Uterus (tissue), 2 donors: ENCODE measurements at regions not wholly inside any gene's neighbourhood (a gene's known extent, or its start where the extent isn't known, plus 50 kb on each side); places are given as distances from the start of the nearest gene placed in this dataset.

Source experiments
- POLR2A ChIP-seq, 2 donors: fragments of 450-650 bp; IDR thresholded peaks; one replicate each; pipeline ENCODE4 v1.6.1; 2016; ENCODE audit warnings: antibody characterized with exemption in 2 of 2, mild to moderate bottlenecking in 1 of 2, moderate library complexity in 1 of 2
- TF ChIP-seq, protein P1 (sequence below), 4 experiments: fragments of 200-600 bp in 2 of 4; fragments of 450-650 bp in 2 of 4; sonication (generic) in 2 of 4; IDR thresholded peaks; one replicate each; pipeline ENCODE4 v1.5.1; 2016 to 2019; ENCODE audit warnings: antibody characterized with exemption in 4 of 4, mild to moderate bottlenecking in 2 of 4, moderate library complexity in 1 of 4

DNA sequence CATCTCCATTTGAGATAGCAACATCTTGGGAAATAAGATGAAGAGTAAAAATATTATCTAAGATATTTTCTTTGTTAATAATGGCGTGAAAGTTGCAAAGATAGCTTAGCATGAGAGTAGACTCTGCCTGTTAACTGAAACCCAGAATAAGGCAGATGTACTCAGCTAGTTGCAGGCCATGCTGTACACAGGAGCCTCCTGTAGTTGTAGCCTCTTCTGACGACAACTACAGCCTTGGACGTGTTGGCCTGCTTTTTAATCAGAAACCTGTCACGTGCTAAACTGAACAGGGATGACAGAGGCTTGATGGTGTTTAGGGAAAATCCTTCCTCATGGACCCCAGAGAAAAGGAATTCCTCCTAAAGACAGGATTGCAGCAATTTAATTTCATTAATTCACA, 155.1 kb upstream of the TMEM229A start:
- TF ChIP-seq, protein P1, sequence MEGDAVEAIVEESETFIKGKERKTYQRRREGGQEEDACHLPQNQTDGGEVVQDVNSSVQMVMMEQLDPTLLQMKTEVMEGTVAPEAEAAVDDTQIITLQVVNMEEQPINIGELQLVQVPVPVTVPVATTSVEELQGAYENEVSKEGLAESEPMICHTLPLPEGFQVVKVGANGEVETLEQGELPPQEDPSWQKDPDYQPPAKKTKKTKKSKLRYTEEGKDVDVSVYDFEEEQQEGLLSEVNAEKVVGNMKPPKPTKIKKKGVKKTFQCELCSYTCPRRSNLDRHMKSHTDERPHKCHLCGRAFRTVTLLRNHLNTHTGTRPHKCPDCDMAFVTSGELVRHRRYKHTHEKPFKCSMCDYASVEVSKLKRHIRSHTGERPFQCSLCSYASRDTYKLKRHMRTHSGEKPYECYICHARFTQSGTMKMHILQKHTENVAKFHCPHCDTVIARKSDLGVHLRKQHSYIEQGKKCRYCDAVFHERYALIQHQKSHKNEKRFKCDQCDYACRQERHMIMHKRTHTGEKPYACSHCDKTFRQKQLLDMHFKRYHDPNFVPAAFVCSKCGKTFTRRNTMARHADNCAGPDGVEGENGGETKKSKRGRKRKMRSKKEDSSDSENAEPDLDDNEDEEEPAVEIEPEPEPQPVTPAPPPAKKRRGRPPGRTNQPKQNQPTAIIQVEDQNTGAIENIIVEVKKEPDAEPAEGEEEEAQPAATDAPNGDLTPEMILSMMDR (IDR thresholded peaks at IDR 0.05): no peak
- no peak for TF ChIP-seq POLR2A (IDR thresholded peaks at IDR 0.05)
